HEK293 (cell line): ENCODE measurements at regions not wholly inside any gene's neighbourhood (a gene's known extent, or its start where the extent isn't known, plus 50 kb on each side); places are given as distances from the start of the nearest gene placed in this dataset.

Experiments used
- ZNF416 ChIP-seq: fragments of 450-650 bp; formaldehyde crosslinking; IDR thresholded peaks from 2 replicates; pipeline ENCODE4 v1.5.1; 2016; ENCODE audit warnings: missing biosample characterization, missing genetic modification characterization
- TF ChIP-seq, protein P1 (sequence below): fragments of 450-650 bp; formaldehyde crosslinking; IDR thresholded peaks from 2 replicates; pipeline ENCODE4 v1.5.1; 2016; ENCODE audit warnings: missing biosample characterization, missing genetic modification characterization

DNA sequence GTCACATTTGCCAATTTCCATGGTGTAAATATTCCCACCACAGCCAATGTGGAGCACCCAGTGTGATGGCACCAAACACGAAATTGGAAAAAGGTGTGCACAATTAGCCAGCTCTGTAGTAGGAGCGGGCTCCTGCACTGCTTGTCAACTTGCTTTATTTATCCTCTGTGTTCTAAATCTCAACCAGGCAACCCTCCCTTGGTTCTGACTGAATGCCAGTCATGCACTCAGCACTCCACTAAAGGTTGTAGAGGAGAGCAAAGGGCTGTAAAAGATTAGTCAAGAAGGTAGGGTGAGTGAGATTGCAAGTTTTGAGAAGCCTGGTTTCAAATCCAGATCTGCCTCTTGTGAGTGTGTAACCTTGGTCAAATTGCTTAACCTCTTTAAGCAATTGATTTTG lies 71.5 kb upstream of the EGR2 start:
- TF ChIP-seq, protein P1, sequence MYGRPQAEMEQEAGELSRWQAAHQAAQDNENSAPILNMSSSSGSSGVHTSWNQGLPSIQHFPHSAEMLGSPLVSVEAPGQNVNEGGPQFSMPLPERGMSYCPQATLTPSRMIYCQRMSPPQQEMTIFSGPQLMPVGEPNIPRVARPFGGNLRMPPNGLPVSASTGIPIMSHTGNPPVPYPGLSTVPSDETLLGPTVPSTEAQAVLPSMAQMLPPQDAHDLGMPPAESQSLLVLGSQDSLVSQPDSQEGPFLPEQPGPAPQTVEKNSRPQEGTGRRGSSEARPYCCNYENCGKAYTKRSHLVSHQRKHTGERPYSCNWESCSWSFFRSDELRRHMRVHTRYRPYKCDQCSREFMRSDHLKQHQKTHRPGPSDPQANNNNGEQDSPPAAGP (tag by site-specific recombination): no peak
- TF ChIP-seq ZNF416 (tag by site-specific recombination): no peak
